NCI-H748 (cell line): ENCODE measurements at regions not wholly inside any gene's neighbourhood (a gene's known extent, or its start where the extent isn't known, plus 50 kb on each side); places are given as distances from the start of the nearest gene placed in this dataset.

Source experiments
- DNase-seq: peaks from one replicate; lab custom pipeline; 2025; ENCODE audit not compliant: unreplicated experiment; lab: John Stamatoyannopoulos, UW

GRCh38 chr4:95599777-95600400 lies 51.1 kb upstream of the UNC5C start:
- DNase-seq = no peak
